T-helper 2 cell (primary cell): ENCODE measurements at regions not wholly inside any gene's neighbourhood (a gene's known extent, or its start where the extent isn't known, plus 50 kb on each side); places are given as distances from the start of the nearest gene placed in this dataset.
"Not testable (repeated sequence)": the region's sequence is repeated elsewhere in the genome, so short reads cannot be mapped to it uniquely, and the experiment has no call there.

ENCODE experiments used
- DNase-seq, 5 experiments: peaks; one replicate each; pipeline versions ENCODE4 v3.0.0 to v3.0.0-alpha.2; 2012 to 2022

DNA sequence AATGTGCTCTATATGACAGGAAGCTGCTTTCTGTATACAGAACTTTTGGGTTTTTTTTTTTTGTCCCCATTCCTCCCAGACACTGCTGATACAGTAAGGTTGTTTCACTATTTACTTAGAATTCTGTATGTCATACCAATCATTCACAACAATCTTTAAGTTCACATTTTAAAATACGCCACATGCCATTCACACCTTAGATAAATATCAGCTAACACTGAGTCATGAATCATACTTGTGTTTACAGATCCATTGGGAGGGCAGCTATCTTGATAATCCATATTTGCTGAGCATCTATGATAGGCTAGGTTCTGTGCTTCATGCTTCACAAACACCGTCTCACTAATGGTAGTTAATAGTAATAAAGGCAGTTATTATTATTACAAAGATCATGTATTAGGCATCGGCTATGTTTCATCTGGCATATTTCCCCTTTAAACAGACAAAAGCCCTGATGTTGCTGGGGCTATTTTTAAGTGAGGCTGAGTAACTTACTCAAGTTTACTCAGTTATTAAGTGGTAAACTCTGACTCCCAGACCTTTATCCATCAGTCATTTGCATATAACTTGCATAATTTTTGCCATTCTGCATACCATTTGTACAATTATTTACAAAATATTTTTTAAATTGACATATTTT, 152.2 kb upstream of the HMHB1 start:
- no peak for DNase-seq

DNA sequence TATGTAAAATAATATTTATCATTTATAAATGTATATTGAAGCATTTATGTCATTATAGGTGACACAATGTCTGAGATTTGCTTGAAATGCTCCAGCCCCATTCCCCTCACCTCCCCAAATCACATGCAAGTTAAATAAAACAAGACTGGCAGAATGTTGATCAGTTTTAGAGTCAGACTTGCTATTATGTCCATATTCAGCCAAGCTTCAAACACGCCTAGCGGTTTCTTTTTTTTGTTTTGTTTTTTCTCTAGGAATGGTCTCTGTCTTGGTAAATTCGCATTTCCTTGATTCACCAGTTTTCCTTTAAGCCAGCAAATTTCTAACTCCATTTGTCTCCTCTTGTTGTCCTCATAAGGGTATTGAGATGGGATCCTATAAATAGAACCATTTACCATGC, 153.0 kb upstream of the HMHB1 start:
- DNase-seq = no peak

DNA sequence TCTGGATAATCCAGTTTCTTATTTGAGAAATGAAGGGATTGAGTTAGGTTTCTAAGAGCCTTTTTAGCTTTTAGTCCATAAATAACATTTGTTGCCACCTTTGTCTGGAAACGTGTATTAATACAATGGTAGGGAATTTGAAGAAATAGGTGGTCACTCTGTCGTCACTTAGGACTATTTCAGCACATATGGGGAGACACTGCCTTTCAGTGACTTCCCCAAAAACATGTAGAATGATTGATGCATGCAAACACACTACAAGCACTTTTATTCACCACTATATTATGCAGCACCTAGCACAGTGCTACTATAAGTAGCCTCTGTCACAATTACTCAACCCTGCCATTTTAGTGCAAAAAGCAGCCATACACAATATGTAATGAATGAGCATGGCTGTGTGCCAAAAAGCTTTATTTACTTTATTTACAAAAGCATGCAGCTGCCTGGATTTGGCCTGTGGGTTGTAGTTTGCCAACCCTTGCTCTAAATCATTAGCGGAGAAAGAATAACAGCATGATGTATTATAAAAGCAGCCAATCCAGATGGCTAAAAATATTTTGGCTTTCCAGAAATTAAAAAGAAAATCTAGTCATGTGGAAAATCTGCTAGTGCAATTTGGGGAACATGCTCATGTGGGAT, 154.2 kb upstream of the HMHB1 start:
- no peak for DNase-seq

DNA sequence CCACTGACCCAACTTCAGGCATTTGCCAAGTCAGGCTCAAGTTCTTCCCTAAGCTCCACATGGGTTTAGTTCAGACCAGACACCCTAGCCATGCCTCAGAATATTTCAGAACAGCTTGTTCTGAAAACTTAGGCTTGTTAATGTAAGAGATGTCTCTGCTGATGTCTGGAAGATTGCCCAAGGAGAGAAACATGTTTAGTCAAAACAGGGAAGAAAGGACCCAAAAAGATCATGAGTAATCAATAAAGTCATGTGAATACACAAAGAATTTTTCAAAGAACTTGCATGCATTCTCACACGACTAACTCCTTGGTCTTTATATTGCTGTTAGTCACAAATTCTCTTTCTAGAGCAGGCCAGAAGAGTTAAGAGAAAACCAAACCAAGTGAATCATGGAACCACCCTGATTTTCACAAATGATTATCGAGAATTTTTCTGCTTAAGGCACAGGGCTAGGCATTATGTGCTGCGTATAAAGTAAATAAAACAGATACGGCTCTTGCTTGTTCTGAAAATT, 158.1 kb upstream of the HMHB1 start:
- DNase-seq = no peak

DNA sequence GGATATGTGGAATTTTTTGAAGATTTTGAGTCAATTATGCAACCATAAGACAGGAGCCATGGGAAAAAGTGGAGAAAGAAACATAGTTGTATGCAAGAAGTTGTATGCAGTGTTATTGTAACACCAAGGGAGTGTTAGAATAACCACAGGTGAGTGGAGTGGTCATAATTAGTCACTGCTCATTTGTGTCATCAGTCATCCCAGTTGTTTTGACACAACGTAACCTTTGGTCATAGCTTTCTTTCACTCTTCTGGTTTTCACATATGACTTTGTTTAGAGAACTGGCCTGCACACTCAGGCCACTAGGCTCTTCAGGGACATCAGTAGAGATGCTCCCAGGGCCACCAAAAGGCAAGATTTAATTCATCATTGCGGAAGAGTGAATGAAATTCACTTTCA, 158.7 kb upstream of the HMHB1 start:
- DNase-seq = peak in 1 of 5 experiments; percentile 37

DNA sequence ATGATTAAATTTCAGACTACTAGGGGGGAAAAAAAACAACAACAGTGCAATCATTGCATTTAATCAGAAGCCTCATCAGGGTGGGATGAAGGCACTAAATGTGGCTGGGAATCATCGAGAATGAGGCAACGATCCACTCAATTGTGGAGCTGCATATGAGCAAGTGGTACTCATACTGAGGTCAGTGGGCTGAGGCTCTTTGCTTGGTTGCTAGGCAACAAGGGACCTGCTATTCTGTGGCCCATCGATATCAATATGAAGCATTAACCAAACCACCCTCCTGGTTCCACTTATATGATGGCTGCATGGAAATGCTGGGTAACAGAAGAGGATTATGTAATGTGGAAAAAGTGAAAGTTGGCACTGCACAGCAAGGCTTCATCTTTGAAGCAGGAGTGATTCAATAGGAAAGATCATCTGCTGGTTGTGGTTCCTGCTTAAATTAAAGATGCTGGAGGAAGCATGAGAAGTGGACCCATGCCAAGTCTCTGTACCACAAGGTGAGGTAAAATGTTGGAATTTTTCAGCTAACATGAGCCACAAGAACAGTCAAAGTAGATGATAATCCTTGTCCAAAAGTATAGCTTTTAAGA, 159.8 kb upstream of the HMHB1 start:
- peak in 1 of 5 experiments; percentile 26 for DNase-seq

DNA sequence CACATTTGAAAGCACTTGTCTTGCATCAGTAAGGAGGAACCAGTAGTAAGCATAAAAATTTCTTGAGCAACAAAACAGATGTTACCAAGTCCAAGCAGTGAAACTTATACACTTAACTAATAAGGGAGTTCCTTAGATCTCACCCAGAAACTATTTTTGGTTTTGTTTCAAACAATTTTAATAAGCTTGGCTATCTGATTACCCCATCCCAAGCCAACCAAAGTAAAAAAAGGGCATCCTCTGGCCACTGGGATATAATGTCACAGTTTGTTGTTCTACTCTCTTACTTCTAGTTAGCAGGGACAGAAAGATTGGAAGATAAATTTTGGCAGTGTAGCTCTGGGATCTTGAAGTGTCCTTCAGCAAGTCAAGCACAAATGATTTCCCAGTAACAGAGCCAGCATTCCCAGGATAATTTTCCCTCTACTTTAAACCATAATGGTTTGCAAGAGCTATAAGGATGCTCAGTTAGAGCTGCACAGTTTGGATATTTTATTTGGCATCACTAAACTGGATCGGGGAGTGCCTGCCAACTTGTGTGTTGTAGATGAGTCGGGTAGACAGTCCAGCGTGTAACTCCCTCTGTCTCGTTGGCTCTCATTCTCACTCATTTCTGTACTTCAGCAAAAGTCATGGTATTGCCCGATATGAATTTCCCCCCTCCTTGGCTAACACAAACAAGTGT, 161.9 kb upstream of the HMHB1 start:
- no peak for DNase-seq

DNA sequence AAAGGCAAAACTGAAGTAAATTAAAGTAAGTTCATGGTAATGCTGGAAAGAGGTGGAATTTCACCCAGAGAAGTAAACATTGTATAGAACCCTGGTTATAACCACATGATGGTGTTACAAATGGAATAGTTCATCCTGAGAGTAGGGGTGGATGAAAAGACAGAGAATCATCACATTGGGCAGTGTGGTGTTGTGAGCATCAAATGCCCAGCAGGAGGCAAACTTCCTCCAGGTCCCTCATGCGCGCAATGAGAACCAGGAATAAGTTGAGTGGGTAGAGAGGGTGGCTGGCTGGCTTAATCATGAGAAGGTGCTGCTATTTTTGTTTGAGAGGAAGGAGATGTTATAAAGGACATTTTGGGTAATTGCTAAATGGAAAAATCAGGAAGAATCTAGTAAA, 163.3 kb upstream of the HMHB1 start:
- peak in 1 of 5 experiments; percentile 11 for DNase-seq

DNA sequence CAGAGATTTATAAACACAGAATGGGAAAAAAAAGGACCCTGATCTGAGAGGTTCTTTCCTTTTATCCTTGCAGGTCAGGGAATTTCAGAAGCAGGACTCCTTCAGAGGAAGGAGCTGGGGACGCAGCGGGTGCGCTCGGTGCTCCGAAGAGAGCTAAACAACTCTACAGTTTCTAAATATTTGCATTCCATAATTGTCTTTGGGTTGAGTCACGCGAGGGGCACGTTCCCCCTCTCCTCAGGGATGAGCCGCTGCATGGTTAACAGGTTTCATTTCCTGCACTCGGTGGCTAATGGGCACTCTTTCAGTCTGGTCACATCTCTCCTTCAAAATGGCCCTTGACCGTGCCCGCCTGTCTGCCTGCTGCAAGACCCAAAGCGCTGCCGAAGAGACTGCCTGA, 165.0 kb upstream of the HMHB1 start:
- no peak for DNase-seq

DNA sequence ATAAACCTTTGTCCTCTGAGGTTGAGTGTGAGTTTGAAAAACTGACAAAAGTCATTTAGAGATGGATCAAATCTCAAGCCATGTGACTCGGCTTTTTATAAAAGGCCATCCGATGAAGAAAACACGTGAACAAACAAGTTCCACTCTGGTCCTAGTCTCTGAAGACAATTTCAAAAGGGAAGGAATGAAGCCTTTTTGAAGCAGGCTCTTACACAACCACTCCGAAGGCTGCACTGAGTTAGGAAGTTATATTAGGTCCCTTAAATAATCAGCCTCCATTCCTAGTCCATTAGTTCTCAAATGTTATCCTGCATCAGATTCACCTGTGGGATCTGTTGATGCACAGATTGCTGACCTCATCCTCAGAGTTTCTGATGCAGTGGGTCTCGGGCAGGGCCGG, 166.6 kb upstream of the HMHB1 start:
- DNase-seq = no peak

DNA sequence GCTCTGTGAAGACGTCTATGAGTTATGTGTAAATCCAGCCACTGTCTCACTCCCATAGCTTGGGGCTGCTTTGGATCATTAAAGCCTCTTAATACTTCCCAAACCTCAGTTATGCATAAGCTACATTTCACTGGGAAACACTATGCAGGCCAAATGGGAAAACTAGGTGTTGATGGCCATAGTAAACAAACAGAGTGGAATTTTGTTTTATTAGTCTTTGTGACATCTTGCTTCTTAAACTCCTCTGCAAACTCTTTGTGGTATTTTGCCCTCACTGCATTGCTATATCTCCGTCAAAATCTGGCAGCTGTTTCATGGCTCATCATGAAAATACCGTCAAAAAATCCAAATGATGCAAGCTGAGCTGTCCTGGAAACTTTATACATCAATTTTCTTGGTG, 167.2 kb upstream of the HMHB1 start:
- DNase-seq = no peak

DNA sequence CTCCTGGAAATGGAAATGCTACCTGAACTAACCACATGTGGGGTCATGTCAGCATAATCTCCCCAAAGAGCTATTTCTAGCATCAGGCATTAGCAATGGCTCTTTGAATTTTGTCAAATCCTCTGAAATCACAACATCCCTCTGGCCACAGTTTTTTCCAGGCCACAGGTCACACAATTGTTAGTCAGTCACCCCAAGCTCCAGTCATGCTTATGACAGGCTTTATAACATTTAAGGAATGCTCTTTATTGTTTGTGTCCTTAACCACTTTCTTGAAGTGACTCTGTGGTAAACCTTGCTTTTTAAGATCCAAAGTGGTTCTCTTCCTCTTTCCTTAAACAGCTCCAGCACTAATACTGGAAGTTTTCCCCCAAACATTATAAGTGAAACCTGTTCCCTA, 169.2 kb upstream of the HMHB1 start:
- DNase-seq = no peak

DNA sequence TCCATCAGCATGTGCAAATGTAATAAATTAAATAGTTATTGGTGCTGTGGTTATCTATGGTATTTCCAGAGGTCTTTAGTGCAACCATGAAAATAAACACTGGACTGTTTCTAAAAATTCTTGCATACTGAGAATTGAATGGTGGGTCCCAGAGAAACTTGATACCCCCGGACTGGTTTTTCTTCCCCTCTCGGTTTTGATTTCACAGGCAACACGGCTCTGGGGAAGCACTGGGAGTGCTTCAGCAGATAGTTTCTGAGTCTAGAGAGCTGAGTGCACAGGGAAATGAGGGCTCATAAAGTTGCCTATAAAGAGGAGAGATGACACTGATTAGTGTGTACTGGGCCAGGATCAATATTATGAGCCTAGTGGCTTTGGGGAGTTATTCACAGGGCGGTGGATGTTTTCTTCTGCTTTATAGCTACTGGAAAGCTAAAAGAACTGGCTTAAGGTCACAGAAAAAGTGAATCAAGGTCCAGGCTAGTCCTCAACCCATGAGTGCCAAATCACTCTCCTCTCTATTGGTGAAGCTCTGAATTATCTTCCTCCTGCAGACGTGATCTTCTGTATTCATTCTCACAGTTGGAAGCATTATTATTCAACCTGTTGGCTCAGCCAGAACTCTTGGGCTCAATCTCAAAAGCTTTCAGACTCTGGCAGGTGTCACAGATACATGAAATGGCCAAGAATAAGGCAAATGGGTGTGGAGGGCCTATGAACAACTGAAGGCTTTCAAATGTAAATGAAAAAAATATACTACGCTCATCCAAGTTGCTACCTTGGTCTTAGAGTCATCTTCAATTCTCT, 170.2 kb upstream of the HMHB1 start:
- no peak for DNase-seq

DNA sequence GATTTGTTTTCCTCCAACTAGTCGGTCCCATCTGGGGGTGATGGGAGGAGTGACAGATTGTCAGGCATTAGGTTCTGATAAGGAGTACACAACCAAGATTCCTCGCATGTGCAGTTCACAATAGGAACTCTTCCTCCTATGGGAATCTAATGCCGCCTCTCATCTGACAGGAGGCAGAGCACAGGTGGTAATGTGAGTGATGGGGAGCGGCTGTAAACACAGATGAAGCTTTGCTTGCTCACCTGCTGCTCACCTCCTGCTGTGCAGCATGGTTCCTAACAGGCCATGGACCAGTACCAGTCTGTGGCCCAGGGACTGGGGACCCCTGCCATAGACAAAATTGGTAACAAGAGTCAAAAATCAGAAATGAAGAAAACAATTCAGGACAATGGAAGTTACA, 173.3 kb upstream of the HMHB1 start:
- no peak for DNase-seq

DNA sequence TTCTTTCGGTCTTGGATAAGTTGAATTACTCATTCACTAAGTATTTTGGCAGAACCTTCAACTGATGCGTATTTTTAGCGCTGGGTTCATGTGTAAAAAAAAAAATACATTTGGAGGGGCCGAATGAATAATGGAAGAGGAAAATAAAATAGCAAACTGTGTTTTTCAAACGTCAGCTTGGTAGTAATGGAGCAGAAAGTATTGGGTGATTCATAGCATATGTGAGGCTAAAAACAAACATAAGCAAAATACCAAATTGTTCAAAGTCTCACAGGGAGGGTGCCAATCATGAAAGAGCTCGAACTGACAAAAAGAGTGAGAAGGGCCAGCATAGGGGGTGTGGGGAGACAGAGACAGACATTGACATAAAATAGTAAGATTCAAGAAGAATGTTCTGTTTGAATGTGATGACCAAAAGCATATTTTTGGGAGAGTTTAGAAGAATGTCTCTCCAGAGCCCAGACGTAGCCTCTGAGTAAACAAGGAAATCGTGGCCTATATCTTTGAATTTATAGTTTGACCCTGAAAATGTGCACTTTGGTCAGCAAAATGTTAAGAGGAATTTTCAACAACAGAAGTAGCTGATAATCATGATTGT, 174.9 kb upstream of the HMHB1 start:
- DNase-seq = no peak

DNA sequence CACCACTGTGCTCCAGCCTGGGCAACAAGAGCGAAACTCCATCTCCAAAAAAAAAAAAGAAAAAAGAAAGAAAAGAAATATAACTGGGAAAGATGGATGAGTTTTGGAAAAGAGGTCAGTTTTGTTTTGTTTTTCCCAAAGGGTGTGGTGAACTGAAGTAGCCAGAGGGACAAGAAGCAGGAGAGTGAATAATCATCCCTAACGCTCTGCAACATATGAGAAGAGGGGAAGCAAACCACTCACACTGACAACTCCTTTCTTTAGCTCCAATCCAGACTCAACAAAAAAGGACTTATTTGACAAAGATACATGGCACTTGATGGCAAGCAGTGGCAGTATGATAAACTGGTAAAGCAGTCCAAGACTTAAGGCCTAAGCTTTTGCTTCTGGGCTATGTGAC, 176.1 kb upstream of the HMHB1 start:
- DNase-seq = no peak

DNA sequence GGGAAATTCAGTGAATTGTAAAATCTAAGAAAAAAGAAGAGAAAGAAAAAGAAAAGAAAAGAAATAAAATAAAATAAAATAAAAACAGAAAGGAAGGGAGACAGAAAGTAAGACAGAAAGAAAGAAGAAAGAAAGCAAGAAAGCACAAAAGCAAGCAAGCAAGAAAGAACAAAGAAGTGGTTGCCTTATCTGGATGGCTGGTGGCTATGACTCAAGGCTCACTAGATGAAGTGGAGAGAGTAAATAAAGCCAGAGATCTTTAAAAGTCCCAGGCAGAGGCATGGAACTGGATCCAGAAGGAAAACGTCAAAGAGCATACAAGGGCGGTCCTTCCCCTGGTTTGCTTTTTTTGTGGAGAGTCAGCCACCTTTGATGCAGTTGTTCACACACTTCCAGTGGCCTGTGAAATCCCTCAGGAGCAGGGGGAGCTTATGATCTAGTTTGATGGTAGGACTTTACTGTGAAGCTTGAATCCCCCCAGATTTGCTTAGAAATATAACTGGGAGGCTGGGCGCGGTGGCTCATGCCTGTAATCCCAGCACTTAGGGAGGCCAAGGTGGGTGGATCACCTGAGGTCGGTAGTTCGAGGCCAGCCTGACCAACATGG, 176.7 kb upstream of the HMHB1 start:
- no peak for DNase-seq

DNA sequence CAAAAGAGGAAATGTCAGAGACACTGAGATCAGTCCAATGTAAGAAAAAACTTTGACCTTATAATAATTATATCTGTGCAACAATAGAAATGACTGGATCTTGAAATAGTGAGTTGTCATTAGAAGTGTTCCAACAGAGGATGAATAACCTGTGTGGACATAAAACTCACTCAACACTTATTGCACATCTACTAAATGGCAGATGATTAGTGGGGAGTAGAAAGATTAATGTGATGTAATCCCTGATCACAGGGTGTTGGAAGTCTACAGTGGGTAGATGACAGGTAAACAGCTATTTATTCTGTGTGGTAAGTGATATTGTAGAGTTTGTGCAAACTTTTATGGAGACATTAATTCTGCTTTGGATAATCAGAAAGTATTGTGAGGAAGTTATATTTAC, 177.3 kb upstream of the HMHB1 start:
- no peak for DNase-seq

DNA sequence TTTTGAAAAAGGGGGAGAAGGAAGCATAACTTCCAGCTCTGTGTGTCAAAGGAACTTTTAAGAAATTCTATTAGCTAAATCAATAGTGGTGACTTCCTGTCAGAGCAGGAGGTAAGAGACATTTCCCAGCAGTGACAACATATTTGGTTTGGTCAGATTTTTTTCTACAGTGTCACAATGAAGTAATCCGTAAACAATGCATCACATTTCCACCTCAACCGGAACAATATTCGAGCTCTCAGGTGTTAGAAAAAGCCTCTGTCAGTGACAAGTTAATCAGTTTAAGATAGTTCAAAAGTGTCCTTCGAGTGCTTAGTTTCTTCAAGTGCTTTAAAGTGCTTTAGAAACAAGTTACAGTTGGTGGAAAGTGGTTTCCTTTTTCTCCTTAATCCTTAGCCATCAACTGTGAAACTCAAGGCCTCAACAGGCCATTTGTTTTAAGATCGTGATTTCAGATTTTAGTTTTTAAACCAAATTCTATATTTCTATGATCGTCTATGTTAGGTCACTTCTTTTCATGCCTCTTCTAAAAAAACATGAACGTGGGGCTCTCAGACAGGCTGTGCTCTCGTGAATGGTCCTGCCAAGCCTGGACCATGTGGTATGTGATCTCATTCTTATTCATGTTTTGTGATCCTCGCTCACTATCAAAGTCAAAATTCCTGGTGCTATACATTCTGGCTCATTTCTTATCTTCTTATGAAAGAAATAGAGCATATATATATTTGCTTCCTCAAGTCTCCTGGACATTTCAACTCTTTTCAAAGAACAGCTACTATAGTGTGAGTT, 181.9 kb upstream of the HMHB1 start:
- no peak for DNase-seq

DNA sequence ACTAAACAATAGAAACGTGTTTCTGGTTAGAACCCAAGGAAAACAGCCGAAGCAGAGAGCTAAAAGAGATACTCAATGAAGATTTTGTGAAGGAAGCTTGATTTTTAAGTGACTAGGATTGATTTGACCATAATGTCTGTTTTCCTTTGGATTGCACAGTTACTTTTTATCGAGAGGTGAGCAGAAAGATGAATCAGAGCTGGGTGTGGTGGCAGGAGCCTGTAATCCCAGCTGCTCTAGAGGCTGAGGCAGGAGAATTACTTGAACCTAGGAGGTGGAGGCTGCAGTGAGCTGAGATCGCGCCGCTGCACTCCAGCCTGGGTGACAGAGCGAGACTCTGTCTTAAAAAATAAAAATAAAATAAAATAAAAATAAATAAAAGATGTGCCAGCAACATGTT, 186.9 kb upstream of the HMHB1 start:
- DNase-seq = not testable (repeated sequence)

DNA sequence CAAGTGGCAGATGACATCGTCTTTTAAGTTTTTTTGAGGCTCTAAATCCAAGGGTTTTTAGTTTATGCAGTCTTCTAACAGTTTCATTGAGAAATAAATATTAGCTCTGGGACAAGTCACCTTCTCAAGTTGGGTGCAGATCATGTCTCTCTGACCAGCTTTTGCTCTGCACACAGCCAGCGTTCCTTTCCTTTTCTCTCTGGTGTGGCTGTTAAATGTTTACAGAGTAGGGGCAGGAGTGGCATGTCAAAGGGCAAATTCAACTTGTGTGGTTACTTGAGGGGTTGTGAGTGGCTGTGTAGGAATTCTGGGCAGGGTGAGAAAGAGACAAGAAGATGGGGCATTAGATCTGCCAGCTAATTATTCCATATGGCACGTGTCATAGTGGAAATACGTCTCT, 187.5 kb upstream of the HMHB1 start:
- no peak for DNase-seq
